ENCODE measurements at regions not wholly inside any gene's neighbourhood (a gene's known extent, or its start where the extent isn't known, plus 50 kb on each side); places are given as distances from the start of the nearest gene placed in this dataset.

- WGBS (ENCODE audit: extremely low coverage, insufficient read length, low lambda C conversion rate) = no CpG with 5 or more reads among the region's 2 CpGs
These were observed 309.7 kb downstream of the RAD51AP2 start for GRCh38 chr2:17208511-17208910.

More at GRCh38 chr2:17208511-17208910, 309.7 kb downstream of the RAD51AP2 start:
- Histone ChIP-seq H4K8ac (replicated peaks; ENCODE audit: insufficient read length, low read depth, low read length) (no peak overlapping the region), H3K4me2 (ENCODE audit: insufficient read depth, insufficient read length, low read length) (no peak overlapping the region), H2BK5ac (ENCODE audit: insufficient read length, low read length) (no peak overlapping the region), H3K4me1 (ENCODE audit: insufficient read depth, low read length) (no peaks in the 10 kb centered on the region), H3K18ac (ENCODE audit: insufficient read length, low read depth, low read length) (no peak overlapping the region), H2BK15ac (ENCODE audit: low read depth, low read length) (no peak overlapping the region), H3T11ph (ENCODE audit: low read length) (no peak overlapping the region), H3K79me1 (ENCODE audit: insufficient read depth, low read depth, low read length, poor library complexity, severe bottlenecking) (no peaks in the 10 kb centered on the region), H2BK120ac (ENCODE audit: low read depth, low read length, poor library complexity, severe bottlenecking) (no peak overlapping the region), H2BK20ac (ENCODE audit: low read depth, low read length, poor library complexity, severe bottlenecking) (no peak overlapping the region), H2AFZ (ENCODE audit: low read length) (no peak overlapping the region), H3K9ac (ENCODE audit: extremely low read depth, insufficient read length, low read length) (no peak overlapping the region), H3K56ac (ENCODE audit: insufficient read length, low read depth, low read length) (no peak overlapping the region), H3K23me2 (ENCODE audit: insufficient read length, low read depth, low read length, poor library complexity, severe bottlenecking) (no peaks in the 10 kb centered on the region), H2BK12ac (ENCODE audit: insufficient read length, low read depth, low read length) (no peak overlapping the region), H3K27me3 (ENCODE audit: insufficient read depth, low read length) (no peaks in the 10 kb centered on the region), H3K23ac (ENCODE audit: insufficient read length, low read depth, low read length) (no peak overlapping the region), H4K20me1 (ENCODE audit: control insufficient read depth, insufficient read depth, insufficient read length) (no peaks in the 10 kb centered on the region), H3K4ac (ENCODE audit: low read depth, low read length) (no peak overlapping the region), H3K27ac (ENCODE audit: insufficient read length, low read depth, low read length) (no peak overlapping the region), H2AK5ac (ENCODE audit: insufficient read length, low read length) (no peak overlapping the region), H4K91ac (ENCODE audit: insufficient read length, low read depth, low read length) (no peak overlapping the region), H3K79me2 (ENCODE audit: insufficient read depth, low read length) (no peaks in the 10 kb centered on the region), H3K14ac (ENCODE audit: insufficient read depth, low read length) (no peak overlapping the region), H4K5ac (ENCODE audit: insufficient read length, low read depth, low read length) (no peak overlapping the region), H3K9me3 (ENCODE audit: control insufficient read depth, low read depth, low read length) (no peaks in the 10 kb centered on the region)
- Mint-ChIP-seq H3K27ac (no peak overlapping the region), H3K36me3 (ENCODE audit: insufficient read depth in 1 of 3, low read depth in 3 of 3) (no peaks in the 10 kb centered on the region; a peak in 1 of 7 replicates), H3K27me3 (ENCODE audit: low read depth) (no peaks in the 10 kb centered on the region; the same call in 1 of the 2 replicates), H3K4me3 (no peak overlapping the region), H3K9me3 (no peaks in the 10 kb centered on the region), H3K4me1 (peaks cover 0 to 4% of the 10 kb centered on the region in 2 experiments; a peak in 2 of 4 replicates)
- no peak for DNase-seq
- TF ChIP-seq CTCF (conservative IDR thresholded peaks at IDR 0.05) = no peak

Data from H9 (cell line).